Heart left ventricle (tissue), 13 donors: ENCODE measurements at regions not wholly inside any gene's neighbourhood (a gene's known extent, or its start where the extent isn't known, plus 50 kb on each side); places are given as distances from the start of the nearest gene placed in this dataset.

Experiments used
- POLR2A ChIP-seq, 2 donors: fragments of 450-650 bp; IDR thresholded peaks; one replicate each; pipeline ENCODE4 v1.6.1; 2017; ENCODE audit warnings: antibody characterized with exemption in 2 of 2, mild to moderate bottlenecking in 2 of 2, moderate library complexity in 2 of 2
- TF ChIP-seq, protein P1 (sequence below), 12 donors: fragments of 200-600 bp; sonication (generic) in 4 of 12; IDR thresholded peaks; one replicate each; pipeline versions ENCODE4 v1.5.0 to v1.8.0; 2018 to 2022; ENCODE audit warnings: antibody characterized with exemption in 12 of 12, mild to moderate bottlenecking in 5 of 12
- donor health status: ischemic (EF 13 %, LVEDD 7.1; RV severe dilation, severe dysfunction).
- donor health status: DM: no; HTN: yes; CAD: no.
- donor health status: DM: no; HTN: no; CAD: no.
- donor health status: ischemic (EF 25% LVEDD 6.9; RV normal size, moderate dysfunction).
- donor health status: ischemic (EF 25% LVEDD 5.7; RV mildly dilated, moderate dysfunction).
- donor health status: ischemic (EF 35%, LVEDD 5.7; RV mildly dilated, moderate dysfunction).
- donor health status: nonischemic (EF 11% LVEDD 7.7; RV severe dilation, severe dysfunction).
- donor health status: DM: yes; HTN: yes; CAD: no.
- donor health status: PGD.
- donor health status: ischemic (EF 29% LVEDD 5.4; RV normal size, mild dysfunction).
- donor health status: nonischemic (EF 23%, LVEDD 6.1; RV moderate dilation, normal function).

DNA sequence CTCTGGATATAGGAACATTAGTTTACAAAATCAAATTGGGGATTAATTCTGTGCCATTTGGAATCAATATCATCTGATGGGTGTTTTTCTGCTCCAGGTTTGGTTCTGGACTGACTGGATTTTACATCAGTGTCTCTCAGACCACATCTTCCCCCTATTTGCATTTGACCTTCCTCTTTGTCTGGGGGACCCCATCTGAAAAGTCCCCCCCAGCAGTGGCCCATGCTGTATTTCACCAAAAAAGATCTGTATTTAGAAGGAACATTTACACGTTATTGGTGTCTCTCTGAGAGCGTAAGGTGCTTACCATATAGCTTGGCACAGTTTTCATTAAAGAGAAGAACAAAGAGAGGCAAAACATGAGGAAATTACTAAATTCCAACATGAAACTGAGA is 215.6 kb upstream of the CLINT1 start:
- TF ChIP-seq POLR2A (IDR thresholded peaks at IDR 0.05) = no peak
- TF ChIP-seq, protein P1, sequence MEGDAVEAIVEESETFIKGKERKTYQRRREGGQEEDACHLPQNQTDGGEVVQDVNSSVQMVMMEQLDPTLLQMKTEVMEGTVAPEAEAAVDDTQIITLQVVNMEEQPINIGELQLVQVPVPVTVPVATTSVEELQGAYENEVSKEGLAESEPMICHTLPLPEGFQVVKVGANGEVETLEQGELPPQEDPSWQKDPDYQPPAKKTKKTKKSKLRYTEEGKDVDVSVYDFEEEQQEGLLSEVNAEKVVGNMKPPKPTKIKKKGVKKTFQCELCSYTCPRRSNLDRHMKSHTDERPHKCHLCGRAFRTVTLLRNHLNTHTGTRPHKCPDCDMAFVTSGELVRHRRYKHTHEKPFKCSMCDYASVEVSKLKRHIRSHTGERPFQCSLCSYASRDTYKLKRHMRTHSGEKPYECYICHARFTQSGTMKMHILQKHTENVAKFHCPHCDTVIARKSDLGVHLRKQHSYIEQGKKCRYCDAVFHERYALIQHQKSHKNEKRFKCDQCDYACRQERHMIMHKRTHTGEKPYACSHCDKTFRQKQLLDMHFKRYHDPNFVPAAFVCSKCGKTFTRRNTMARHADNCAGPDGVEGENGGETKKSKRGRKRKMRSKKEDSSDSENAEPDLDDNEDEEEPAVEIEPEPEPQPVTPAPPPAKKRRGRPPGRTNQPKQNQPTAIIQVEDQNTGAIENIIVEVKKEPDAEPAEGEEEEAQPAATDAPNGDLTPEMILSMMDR (IDR thresholded peaks at IDR 0.05) = no peak
